ENCODE measurements at regions not wholly inside any gene's neighbourhood (a gene's known extent, or its start where the extent isn't known, plus 50 kb on each side); places are given as distances from the start of the nearest gene placed in this dataset.

DNA sequence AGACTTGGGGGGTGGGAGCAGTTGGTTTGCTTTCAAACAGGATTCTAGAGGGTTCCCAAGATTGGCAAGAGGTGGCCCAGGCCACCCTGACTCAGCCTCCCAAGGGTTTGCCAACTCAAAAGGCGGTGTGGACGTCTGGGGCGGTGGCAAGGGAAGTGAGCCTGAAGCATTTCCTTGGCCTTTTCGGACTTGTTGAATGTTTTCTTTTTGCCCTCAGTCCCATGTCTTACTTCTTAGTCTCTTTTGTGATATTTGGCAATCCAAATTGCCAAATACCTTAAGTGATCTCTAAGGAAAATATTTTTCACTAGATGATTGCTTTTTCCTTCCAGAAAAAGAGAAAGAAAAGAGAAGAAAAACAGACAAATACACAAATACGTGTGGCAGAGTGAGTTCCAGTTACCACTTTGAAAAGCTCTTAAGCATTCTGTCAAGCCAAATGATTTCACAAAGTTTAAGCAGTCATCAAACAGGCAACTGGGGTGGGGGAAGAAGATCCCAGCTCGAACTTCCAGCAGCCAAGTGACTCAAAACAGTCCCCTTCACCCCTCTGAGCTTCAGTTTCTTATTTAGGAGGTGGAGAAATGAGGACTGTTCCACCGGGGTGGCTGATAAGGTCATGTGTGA, 374.6 kb upstream of the USP24 start:
- ChIA-PET POLR2A (no interaction called here), CTCF (no interaction called here), SMC1A (ENCODE audit: uncharacterized antibody, unreplicated experiment) (no interaction called here), RAD21 (ENCODE audit: unreplicated experiment) (no interaction called here)
- BruUV-seq (replicated peaks), result no TSS peak
- Histone ChIP-seq H3K27ac (ENCODE audit: control insufficient read depth, insufficient read depth) (no peak overlapping the region), H3K4me3 (no peak overlapping the region), H3K79me2 (ENCODE audit: control insufficient read depth, insufficient read depth, low read length) (no peaks in the 10 kb centered on the region), H3K4me2 (ENCODE audit: control insufficient read depth, insufficient read depth) (no peak overlapping the region), H2AFZ (ENCODE audit: control insufficient read depth, low read depth, low read length) (no peak overlapping the region), H3K9me3 (replicated peaks; ENCODE audit: control insufficient read depth, insufficient read depth, low read length) (no peaks in the 10 kb centered on the region), H3K27me3 (replicated peaks in 1 of 2; ENCODE audit: control insufficient read depth in 2 of 2, insufficient read depth in 2 of 2, low read length in 1 of 2) (no peaks in the 10 kb centered on the region; a peak in 1 of 4 replicates), H3K36me3 (ENCODE audit: control insufficient read depth in 2 of 2, insufficient read depth in 2 of 2, low read length in 1 of 2) (no peaks in the 10 kb centered on the region), H3K4me1 (ENCODE audit: control insufficient read depth, insufficient read depth, low read length) (no peaks in the 10 kb centered on the region), H4K20me1 (ENCODE audit: control insufficient read depth, insufficient read depth) (no peaks in the 10 kb centered on the region), H3K9ac (ENCODE audit: control insufficient read depth, insufficient read depth, low read length) (no peak overlapping the region)
- no peak for FAIRE-seq
- no peak for ATAC-seq
- intact Hi-C loops (cut with micrococcal nuclease; ENCODE audit: unreplicated experiment), result no loop called here
- in situ Hi-C loops (cut with MboI), result no loop called here
- 17% methylated on average over 7 of the region's 7 CpGs for WGBS (ENCODE audit: insufficient coverage, insufficient replicate concordance, low lambda C conversion rate, missing lambda C conversion rate)
- no peak for TF ChIP-seq ASH2L (IDR thresholded peaks at IDR 0.05; ENCODE audit: borderline replicate concordance, low read depth)
- no peak for TF ChIP-seq KAT2A (conservative IDR thresholded peaks at IDR 0.05; ENCODE audit: control insufficient read depth, low read depth, low read length)
- TF ChIP-seq EP300 (IDR thresholded peaks at IDR 0.05; ENCODE audit: borderline replicate concordance in 1 of 2, control insufficient read depth in 1 of 2, low read depth in 2 of 2, low read length in 2 of 2), result no peak
- TF ChIP-seq, protein P1, sequence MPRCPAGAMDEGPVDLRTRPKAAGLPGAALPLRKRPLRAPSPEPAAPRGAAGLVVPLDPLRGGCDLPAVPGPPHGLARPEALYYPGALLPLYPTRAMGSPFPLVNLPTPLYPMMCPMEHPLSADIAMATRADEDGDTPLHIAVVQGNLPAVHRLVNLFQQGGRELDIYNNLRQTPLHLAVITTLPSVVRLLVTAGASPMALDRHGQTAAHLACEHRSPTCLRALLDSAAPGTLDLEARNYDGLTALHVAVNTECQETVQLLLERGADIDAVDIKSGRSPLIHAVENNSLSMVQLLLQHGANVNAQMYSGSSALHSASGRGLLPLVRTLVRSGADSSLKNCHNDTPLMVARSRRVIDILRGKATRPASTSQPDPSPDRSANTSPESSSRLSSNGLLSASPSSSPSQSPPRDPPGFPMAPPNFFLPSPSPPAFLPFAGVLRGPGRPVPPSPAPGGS (IDR thresholded peaks at IDR 0.05; ENCODE audit: borderline replicate concordance, insufficient read depth, low read depth, low read length, poor library complexity, severe bottlenecking), result no peak
- TF ChIP-seq SMAD5 (IDR thresholded peaks at IDR 0.05; ENCODE audit: low read depth), result no peak
- no peak for TF ChIP-seq POLR2AphosphoS5 (IDR thresholded peaks at IDR 0.05; ENCODE audit: low read length)
- TF ChIP-seq IKZF1 (conservative IDR thresholded peaks at IDR 0.05), result no peak
- TF ChIP-seq TCF3 (IDR thresholded peaks at IDR 0.05; ENCODE audit: borderline replicate concordance, insufficient read depth, low read depth, low read length), result no peak
- no peak for TF ChIP-seq POLR2A (IDR thresholded peaks at IDR 0.05; ENCODE audit: low read depth, low read length)
- TF ChIP-seq YBX1 (IDR thresholded peaks at IDR 0.05), result no peak
- TF ChIP-seq, protein P2, sequence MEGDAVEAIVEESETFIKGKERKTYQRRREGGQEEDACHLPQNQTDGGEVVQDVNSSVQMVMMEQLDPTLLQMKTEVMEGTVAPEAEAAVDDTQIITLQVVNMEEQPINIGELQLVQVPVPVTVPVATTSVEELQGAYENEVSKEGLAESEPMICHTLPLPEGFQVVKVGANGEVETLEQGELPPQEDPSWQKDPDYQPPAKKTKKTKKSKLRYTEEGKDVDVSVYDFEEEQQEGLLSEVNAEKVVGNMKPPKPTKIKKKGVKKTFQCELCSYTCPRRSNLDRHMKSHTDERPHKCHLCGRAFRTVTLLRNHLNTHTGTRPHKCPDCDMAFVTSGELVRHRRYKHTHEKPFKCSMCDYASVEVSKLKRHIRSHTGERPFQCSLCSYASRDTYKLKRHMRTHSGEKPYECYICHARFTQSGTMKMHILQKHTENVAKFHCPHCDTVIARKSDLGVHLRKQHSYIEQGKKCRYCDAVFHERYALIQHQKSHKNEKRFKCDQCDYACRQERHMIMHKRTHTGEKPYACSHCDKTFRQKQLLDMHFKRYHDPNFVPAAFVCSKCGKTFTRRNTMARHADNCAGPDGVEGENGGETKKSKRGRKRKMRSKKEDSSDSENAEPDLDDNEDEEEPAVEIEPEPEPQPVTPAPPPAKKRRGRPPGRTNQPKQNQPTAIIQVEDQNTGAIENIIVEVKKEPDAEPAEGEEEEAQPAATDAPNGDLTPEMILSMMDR (IDR thresholded peaks at IDR 0.05 in 2 of 3, conservative IDR thresholded peaks at IDR 0.05 in 1 of 3; ENCODE audit: control insufficient read depth in 2 of 3, extremely low read depth in 1 of 3, insufficient read depth in 1 of 3, low read depth in 3 of 3, low read length in 3 of 3), result no peak
- TF ChIP-seq NFYA (IDR thresholded peaks at IDR 0.05; ENCODE audit: borderline replicate concordance, low read depth, low read length), result no peak
- no peak for TF ChIP-seq CHD2 (IDR thresholded peaks at IDR 0.05; ENCODE audit: borderline replicate concordance, low read depth, low read length)
- no peak for TF ChIP-seq REST (IDR thresholded peaks at IDR 0.05; ENCODE audit: low read depth, low read length)
- TF ChIP-seq BMI1 (IDR thresholded peaks at IDR 0.05; ENCODE audit: borderline replicate concordance), result no peak
- no peak for DNase-seq (ENCODE audit: low read depth, low spot score)
